AG04449 (cell line): ENCODE measurements at regions not wholly inside any gene's neighbourhood (a gene's known extent, or its start where the extent isn't known, plus 50 kb on each side); places are given as distances from the start of the nearest gene placed in this dataset.
A peak's percentile ranks its signal among the peaks of the same experiment; 100 is the strongest.

Experiments used
- CTCF ChIA-PET: fragments of 350-600 bp; formaldehyde crosslinking; extraction: SDS; loops from one replicate; lab custom pipeline; 2021; ENCODE audit warnings: antibody characterized with exemption; lab: Yijun Ruan, JAX
- POLR2A ChIA-PET: fragments of 400-600, 350-600 bp; formaldehyde crosslinking; extraction: SDS; loops from one replicate; lab custom pipeline; 2020; ENCODE audit warnings: antibody characterized with exemption, inconsistent platforms; lab: Yijun Ruan, JAX
- DNase-seq: peaks from one replicate; pipeline ENCODE4 v3.0.0-alpha.2; 2010; ENCODE audit warnings: low read depth, low spot score
- H3K4me3 ChIP-seq: 2 replicates; pipeline ENCODE4 v1.5.1; 2011; ENCODE audit warnings: low read depth, mild to moderate bottlenecking, control low read depth, low read length
- CTCF ChIP-seq: IDR thresholded peaks from one replicate; pipeline ENCODE4 v1.5.1; 2011; ENCODE audit warnings: mild to moderate bottlenecking, moderate library complexity, low read length, control low read depth, inconsistent platforms; ENCODE audit not compliant: insufficient read depth; ENCODE audit errors: missing control alignments

GRCh38 chr6:139479433-139480222 is 105.2 kb upstream of the CITED2 start:
- ChIA-PET POLR2A (no interaction called here), CTCF (interaction anchor here (0.5 to 0.6 kb wide), 2 partner anchors 9 to 956 kb away, joined by 3 read pairs; no protein-coding TSS in a partner anchor)
- no peak overlapping the region for H3K4me3 ChIP-seq
- no peak for DNase-seq
- no peak for TF ChIP-seq CTCF

DNA sequence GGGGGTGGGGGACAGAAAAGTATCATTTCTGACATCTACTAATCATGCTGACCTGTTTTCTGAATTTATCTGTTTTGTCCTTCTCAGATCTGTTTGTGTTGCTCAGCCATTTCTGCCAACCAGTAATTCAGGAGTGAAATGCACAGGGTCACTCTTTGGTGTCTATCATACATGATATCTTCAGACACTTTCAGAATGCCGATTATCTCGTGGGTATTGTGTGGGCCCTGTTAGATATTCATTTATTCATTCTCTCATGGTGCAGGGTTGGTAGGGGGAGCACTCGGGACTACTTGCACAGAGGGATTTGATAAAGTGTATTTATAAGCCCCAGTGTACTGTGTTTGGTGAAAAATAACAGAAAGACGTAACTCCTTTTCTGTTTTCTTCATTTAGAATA is 101.2 kb upstream of the CITED2 start:
- H3K4me3 ChIP-seq: no peak overlapping the region
- ChIA-PET CTCF (no interaction called here), POLR2A (no interaction called here)
- no peak for TF ChIP-seq CTCF
- DNase-seq: no peak

DNA sequence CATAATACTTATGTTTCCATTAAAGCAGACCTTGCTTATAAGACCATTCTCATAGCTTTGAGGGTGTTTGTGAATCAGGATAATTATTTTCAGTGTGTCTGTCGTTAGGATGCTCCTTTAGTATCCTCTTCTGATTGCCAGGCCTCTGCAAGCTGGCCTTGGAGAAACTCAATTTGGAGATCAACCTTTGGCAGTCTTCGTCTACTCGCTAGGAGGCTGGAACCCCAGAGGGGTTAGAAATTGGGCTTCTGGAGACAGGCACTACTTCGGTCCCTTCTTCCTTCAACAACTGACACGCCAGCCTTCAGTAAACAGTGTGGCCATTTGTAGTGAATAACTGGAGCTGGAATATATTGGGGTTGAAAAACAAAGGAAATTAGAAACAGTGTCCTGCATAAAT is 100.8 kb upstream of the CITED2 start:
- H3K4me3 ChIP-seq: no peak overlapping the region
- TF ChIP-seq CTCF: no peak
- ChIA-PET POLR2A (no interaction called here), CTCF (interaction anchor here (1.1 kb wide), 1 partner anchor 10 kb away, joined by 4 read pairs; no protein-coding TSS in a partner anchor)
- DNase-seq: no peak

GRCh38 chr6:139474145-139475108 is 100.0 kb upstream of the CITED2 start:
- POLR2A ChIA-PET: no interaction called here

DNA sequence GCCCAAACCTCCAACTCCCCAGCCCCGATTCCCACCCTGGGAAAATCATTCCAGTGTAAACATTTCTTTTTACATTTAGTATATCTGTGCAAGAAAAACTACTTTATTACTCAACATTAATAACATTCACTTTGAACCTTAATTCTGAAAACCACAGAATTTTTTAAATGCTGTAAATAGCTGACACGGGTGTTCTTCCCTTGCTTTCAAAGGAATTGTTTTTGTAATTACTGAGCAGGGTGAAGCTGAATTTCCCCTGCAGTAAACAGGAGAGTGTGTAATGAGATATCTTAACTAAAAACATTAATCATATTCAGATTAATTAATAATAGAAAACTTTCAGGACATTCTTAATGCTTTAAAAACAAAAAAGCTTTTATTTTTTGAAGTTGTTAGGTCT is 99.3 kb upstream of the CITED2 start:
- DNase-seq: no peak
- no peak for TF ChIP-seq CTCF
- no peak overlapping the region for H3K4me3 ChIP-seq
- POLR2A ChIA-PET: no interaction called here
- CTCF ChIA-PET: interaction anchor here (0.8 to 1.6 kb wide), 3 partner anchors 12 to 98 kb away, joined by 3 to 6 read pairs (median 3); no protein-coding TSS in a partner anchor

More at GRCh38 chr6:139474145-139475108, 100.0 kb upstream of the CITED2 start:
- CTCF ChIA-PET: interaction anchor here (0.8 to 1.6 kb wide), 3 partner anchors 9 to 98 kb away, joined by 3 to 6 read pairs (median 4); no protein-coding TSS in a partner anchor
- peak overlapping the region; percentile 10; the same call in 1 of the 2 replicates for H3K4me3 ChIP-seq
- DNase-seq: no peak
- TF ChIP-seq CTCF: no peak

DNA sequence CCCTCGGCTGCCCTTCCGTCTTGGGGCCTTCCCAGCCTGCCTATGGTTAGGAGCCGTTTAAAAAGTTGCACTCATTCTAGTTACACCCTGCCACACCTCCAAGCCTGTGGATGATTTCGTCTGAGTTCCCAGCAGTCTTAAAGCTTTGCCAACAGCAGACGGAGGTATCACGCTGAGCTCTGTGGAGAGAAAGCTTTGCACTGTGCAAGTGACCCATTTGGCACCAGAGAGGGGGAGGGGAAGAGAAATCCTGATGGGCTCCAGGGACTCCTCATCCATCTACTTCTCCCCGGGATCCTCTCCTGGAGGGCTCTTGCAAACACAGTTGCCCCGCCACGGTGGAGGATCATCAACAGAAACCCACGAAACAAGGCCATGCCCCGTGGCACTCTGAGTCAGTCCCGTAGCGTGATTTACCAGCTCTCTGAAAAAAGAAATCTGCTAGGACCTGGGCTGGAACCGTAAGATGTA is 98.8 kb upstream of the CITED2 start:
- H3K4me3 ChIP-seq: no peak overlapping the region
- DNase-seq: no peak
- ChIA-PET CTCF (interaction anchor here (0.9 to 1.6 kb wide), 2 partner anchors 13 to 78 kb away, joined by 3 to 6 read pairs; no protein-coding TSS in a partner anchor), POLR2A (no interaction called here)
- TF ChIP-seq CTCF: no peak
